Lung (tissue), 11 donors: ENCODE measurements at regions not wholly inside any gene's neighbourhood (a gene's known extent, or its start where the extent isn't known, plus 50 kb on each side); places are given as distances from the start of the nearest gene placed in this dataset.

Experiments used
- ATAC-seq: fragments of 200-7000 bp; cut with Tn5 transposase; one replicate; pipeline ENCODE4 v1.9.1; 2020; ENCODE audit warnings: moderate number of reproducible peaks; ENCODE audit not compliant: insufficient read depth, low FRiP score
- DNase-seq, 3 donors: peaks; one replicate each; pipeline ENCODE4 v3.0.0-alpha.2; 2013 to 2017
- H3K27ac ChIP-seq, 2 donors: one replicate each; pipeline ENCODE4 v1.5.1; 2013; ENCODE audit warnings: mild to moderate bottlenecking in 2 of 2, moderate library complexity in 2 of 2, control low read depth in 1 of 2, inconsistent platforms in 1 of 2, low read depth in 1 of 2, low read length in 1 of 2
- H3K27me3 ChIP-seq, 3 donors: one replicate each; pipeline ENCODE4 v1.5.1; 2013; ENCODE audit warnings: low read length in 2 of 3; ENCODE audit not compliant: control insufficient read depth in 3 of 3, insufficient read depth in 3 of 3
- H3K36me3 ChIP-seq, 4 donors: one replicate each; pipeline ENCODE4 v1.5.1; 2013; ENCODE audit warnings: low read length in 4 of 4, mild to moderate bottlenecking in 1 of 4, moderate library complexity in 1 of 4; ENCODE audit not compliant: control insufficient read depth in 4 of 4, insufficient read depth in 4 of 4
- H3K4me1 ChIP-seq, 5 donors: one replicate each; pipeline ENCODE4 v1.5.1; 2013; ENCODE audit warnings: low read length in 5 of 5, mild to moderate bottlenecking in 2 of 5, moderate library complexity in 1 of 5; ENCODE audit not compliant: control insufficient read depth in 5 of 5, insufficient read depth in 5 of 5
- H3K4me3 ChIP-seq: one replicate; pipeline ENCODE4 v1.5.1; 2013; ENCODE audit warnings: mild to moderate bottlenecking, control low read depth, moderate library complexity
- H3K9ac ChIP-seq, 2 donors: one replicate each; pipeline ENCODE4 v1.5.1; 2013; ENCODE audit warnings: low read length in 2 of 2, control low read depth in 1 of 2; ENCODE audit not compliant: insufficient read depth in 1 of 2
- H3K9me3 ChIP-seq, 4 donors: one replicate each; pipeline ENCODE4 v1.5.1; 2013; ENCODE audit warnings: low read length in 3 of 4, mild to moderate bottlenecking in 1 of 4, moderate library complexity in 1 of 4; ENCODE audit not compliant: control insufficient read depth in 4 of 4, insufficient read depth in 3 of 4
- WGBS, 2 donors: extraction: QIAGEN DNeasy Blood & Tissue Kit; methylation state at CpG; one replicate each; pipeline ENCODE4 v1.1.7; 2013; 5-methylcytosine and 5-hydroxymethylcytosine counted together
- TF ChIP-seq, protein P1 (sequence below): IDR thresholded peaks from 2 replicates; pipeline ENCODE4 v1.5.1; 2012; ENCODE audit warnings: mild to moderate bottlenecking; ENCODE audit errors: control extremely low read depth, extremely low read depth
- donor health status: control.
- donor health status: control.
- donor health status: Bipolar disorder and iron deficiency.
- donor health status: healthy.
- donor health status: DM: yes; HTN: yes; CAD: no.

GRCh38 chr4:27304751-27305150 lies 444.1 kb downstream of the STIM2 start:
- H3K4me3 ChIP-seq = no peak overlapping the region
- DNase-seq = no peak
- WGBS, 2 donors = 78 to 85% methylated on average over 1 of the region's 1 CpG
- H3K27me3 ChIP-seq = no peaks in the 10 kb centered on the region
- TF ChIP-seq, protein P1, sequence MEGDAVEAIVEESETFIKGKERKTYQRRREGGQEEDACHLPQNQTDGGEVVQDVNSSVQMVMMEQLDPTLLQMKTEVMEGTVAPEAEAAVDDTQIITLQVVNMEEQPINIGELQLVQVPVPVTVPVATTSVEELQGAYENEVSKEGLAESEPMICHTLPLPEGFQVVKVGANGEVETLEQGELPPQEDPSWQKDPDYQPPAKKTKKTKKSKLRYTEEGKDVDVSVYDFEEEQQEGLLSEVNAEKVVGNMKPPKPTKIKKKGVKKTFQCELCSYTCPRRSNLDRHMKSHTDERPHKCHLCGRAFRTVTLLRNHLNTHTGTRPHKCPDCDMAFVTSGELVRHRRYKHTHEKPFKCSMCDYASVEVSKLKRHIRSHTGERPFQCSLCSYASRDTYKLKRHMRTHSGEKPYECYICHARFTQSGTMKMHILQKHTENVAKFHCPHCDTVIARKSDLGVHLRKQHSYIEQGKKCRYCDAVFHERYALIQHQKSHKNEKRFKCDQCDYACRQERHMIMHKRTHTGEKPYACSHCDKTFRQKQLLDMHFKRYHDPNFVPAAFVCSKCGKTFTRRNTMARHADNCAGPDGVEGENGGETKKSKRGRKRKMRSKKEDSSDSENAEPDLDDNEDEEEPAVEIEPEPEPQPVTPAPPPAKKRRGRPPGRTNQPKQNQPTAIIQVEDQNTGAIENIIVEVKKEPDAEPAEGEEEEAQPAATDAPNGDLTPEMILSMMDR = no peak
- no peak overlapping the region for H3K27ac ChIP-seq
- H3K9ac ChIP-seq = no peak overlapping the region
- no peak for ATAC-seq
- H3K9me3 ChIP-seq = peaks cover 0 to 4% (median 3%) of the 10 kb centered on the region in 4 donors
- H3K36me3 ChIP-seq = no peaks in the 10 kb centered on the region
- H3K4me1 ChIP-seq = no peaks in the 10 kb centered on the region

DNA sequence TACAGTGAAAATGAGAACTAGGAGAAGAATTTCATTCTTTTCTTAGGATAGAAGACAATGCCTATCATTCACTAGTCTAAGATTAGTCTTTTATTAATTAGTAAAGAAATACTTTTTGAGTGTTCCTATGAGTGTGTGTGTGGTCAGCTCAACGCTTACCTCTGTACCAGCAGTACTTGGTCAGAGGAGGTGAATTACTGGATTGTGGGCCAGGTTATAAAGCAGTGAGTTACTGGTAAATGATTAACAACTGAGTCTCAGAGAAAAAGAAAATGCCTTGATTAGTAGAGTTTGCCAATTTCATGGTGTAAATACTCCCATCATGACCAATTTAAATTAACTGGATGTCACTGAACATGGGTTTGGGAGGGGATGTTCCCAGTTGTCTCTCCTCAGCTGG lies 444.6 kb downstream of the STIM2 start:
- Histone ChIP-seq H3K27ac (no peak overlapping the region), H3K4me1 (no peaks in the 10 kb centered on the region), H3K9ac (no peak overlapping the region), H3K9me3 (peaks cover 0 to 4% (median 3%) of the 10 kb centered on the region in 4 donors), H3K36me3 (no peaks in the 10 kb centered on the region), H3K4me3 (no peak overlapping the region), H3K27me3 (no peaks in the 10 kb centered on the region)
- DNase-seq (no peak), ATAC-seq (no peak)
- TF ChIP-seq, protein P1 = no peak
- WGBS, 2 donors = 0% methylated on average over 1 of the region's 1 CpG

DNA sequence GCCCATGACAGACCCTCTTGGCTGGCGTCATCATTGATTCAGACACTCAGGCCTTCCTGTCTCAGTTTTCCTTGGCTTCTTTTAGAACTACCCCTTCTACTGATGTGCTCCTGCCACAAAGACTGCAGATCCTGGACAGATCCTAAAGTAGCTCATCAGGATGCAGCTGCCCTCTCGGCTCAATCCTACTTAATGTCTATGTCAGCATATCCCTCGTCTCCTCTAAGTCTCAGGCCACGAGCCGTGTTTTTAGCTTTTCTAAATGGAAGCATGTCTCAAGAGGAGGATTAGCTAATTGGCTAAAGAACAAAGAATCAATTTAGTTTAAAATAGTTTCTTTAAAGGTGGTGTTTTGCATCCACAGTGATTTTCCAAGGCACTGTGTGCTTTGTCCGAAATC lies 447.7 kb downstream of the STIM2 start:
- 79 to 90% methylated on average over 6 of the region's 6 CpGs for WGBS, 2 donors
- no peaks in the 10 kb centered on the region for H3K4me1 ChIP-seq
- H3K9ac ChIP-seq = no peak overlapping the region
- ATAC-seq (no peak), DNase-seq (no peak)
- no peak overlapping the region for H3K4me3 ChIP-seq
- H3K27ac ChIP-seq = no peak overlapping the region
- TF ChIP-seq, protein P1 = no peak
- no peaks in the 10 kb centered on the region for H3K27me3 ChIP-seq
- H3K9me3 ChIP-seq = no peaks in the 10 kb centered on the region
- H3K36me3 ChIP-seq = no peaks in the 10 kb centered on the region

- no peak overlapping the region for H3K27ac ChIP-seq
- H3K9me3 ChIP-seq = peaks cover 0 to 4% (median 0%) of the 10 kb centered on the region in 4 donors
- TF ChIP-seq, protein P1 = no peak
- H3K4me3 ChIP-seq = no peak overlapping the region
- no peaks in the 10 kb centered on the region for H3K36me3 ChIP-seq
- no peak overlapping the region for H3K9ac ChIP-seq
- no peak for ATAC-seq
- no peaks in the 10 kb centered on the region for H3K27me3 ChIP-seq
- no peaks in the 10 kb centered on the region for H3K4me1 ChIP-seq
- DNase-seq = no peak
Observed at GRCh38 chr4:27315625-27316024, 455.0 kb downstream of the STIM2 start.
